ENCODE measurements at regions not wholly inside any gene's neighbourhood (a gene's known extent, or its start where the extent isn't known, plus 50 kb on each side); places are given as distances from the start of the nearest gene placed in this dataset.

GRCh38 chr5:123800640-123801039 lies 288.7 kb downstream of the CSNK1G3 start:
- no peak overlapping the region for H2BK5ac ChIP-seq (ENCODE audit: insufficient read length, low read length)
- no peak overlapping the region for H2AFZ ChIP-seq (ENCODE audit: low read length)
- H2AK5ac ChIP-seq (ENCODE audit: insufficient read length, low read length), result no peak overlapping the region
- no peak overlapping the region for H2BK12ac ChIP-seq (ENCODE audit: insufficient read length, low read depth, low read length)
- H4K5ac ChIP-seq (ENCODE audit: insufficient read length, low read depth, low read length), result no peak overlapping the region
- H4K91ac ChIP-seq (ENCODE audit: insufficient read length, low read depth, low read length), result no peak overlapping the region
- H3K79me1 ChIP-seq (ENCODE audit: insufficient read depth, low read depth, low read length, poor library complexity, severe bottlenecking), result no peaks in the 10 kb centered on the region
- no peak overlapping the region for H3T11ph ChIP-seq (ENCODE audit: low read length)
- H3K56ac ChIP-seq (ENCODE audit: insufficient read length, low read depth, low read length), result no peak overlapping the region
- H3K4ac ChIP-seq (ENCODE audit: low read depth, low read length), result no peak overlapping the region
- H3K27me3 Mint-ChIP-seq (ENCODE audit: low read depth), result no peaks in the 10 kb centered on the region
- H3K27me3 ChIP-seq (ENCODE audit: insufficient read depth, low read length), result no peaks in the 10 kb centered on the region
- no peak overlapping the region for H2BK15ac ChIP-seq (ENCODE audit: low read depth, low read length)
- no peak overlapping the region for H3K27ac ChIP-seq (ENCODE audit: insufficient read length, low read depth, low read length)
- peaks cover 21 to 26% of the 10 kb centered on the region in 2 experiments for H3K4me1 Mint-ChIP-seq
- H3K14ac ChIP-seq (ENCODE audit: insufficient read depth, low read length), result no peak overlapping the region
- peaks cover 5% of the 10 kb centered on the region for H3K4me1 ChIP-seq (ENCODE audit: insufficient read depth, low read length)
- H3K79me2 ChIP-seq (ENCODE audit: insufficient read depth, low read length), result no peaks in the 10 kb centered on the region
- H3K27ac Mint-ChIP-seq, result no peak overlapping the region
- H2BK20ac ChIP-seq (ENCODE audit: low read depth, low read length, poor library complexity, severe bottlenecking), result no peak overlapping the region
- H4K20me1 ChIP-seq (ENCODE audit: control insufficient read depth, insufficient read depth, insufficient read length), result no peaks in the 10 kb centered on the region
- H2BK120ac ChIP-seq (ENCODE audit: low read depth, low read length, poor library complexity, severe bottlenecking), result no peak overlapping the region
- H3K4me3 Mint-ChIP-seq, result no peak overlapping the region
- no peak overlapping the region for H3K23ac ChIP-seq (ENCODE audit: insufficient read length, low read depth, low read length)
- H3K4me2 ChIP-seq (ENCODE audit: insufficient read depth, insufficient read length, low read length), result no peak overlapping the region
- no peak for DNase-seq
- no peak overlapping the region for H4K8ac ChIP-seq (replicated peaks; ENCODE audit: insufficient read length, low read depth, low read length)
- H3K9ac ChIP-seq (ENCODE audit: extremely low read depth, insufficient read length, low read length), result no peak overlapping the region
- no CpG with 5 or more reads among the region's 1 CpG for WGBS (ENCODE audit: extremely low coverage, insufficient read length, low lambda C conversion rate)
- no peak for TF ChIP-seq CTCF (conservative IDR thresholded peaks at IDR 0.05)
- peaks cover 1 to 14% (median 2%) of the 10 kb centered on the region in 3 experiments; a peak in 5 of 7 replicates for H3K36me3 Mint-ChIP-seq (ENCODE audit: insufficient read depth in 1 of 3, low read depth in 3 of 3)
- H3K23me2 ChIP-seq (ENCODE audit: insufficient read length, low read depth, low read length, poor library complexity, severe bottlenecking), result peaks cover 3% of the 10 kb centered on the region
- H3K18ac ChIP-seq (ENCODE audit: insufficient read length, low read depth, low read length), result no peak overlapping the region
- no peaks in the 10 kb centered on the region for H3K9me3 ChIP-seq (ENCODE audit: control insufficient read depth, low read depth, low read length)
- H3K9me3 Mint-ChIP-seq, result peaks cover 8 to 10% of the 10 kb centered on the region in 2 experiments
